ENCODE measurements at regions not wholly inside any gene's neighbourhood (a gene's known extent, or its start where the extent isn't known, plus 50 kb on each side); places are given as distances from the start of the nearest gene placed in this dataset.

DNA sequence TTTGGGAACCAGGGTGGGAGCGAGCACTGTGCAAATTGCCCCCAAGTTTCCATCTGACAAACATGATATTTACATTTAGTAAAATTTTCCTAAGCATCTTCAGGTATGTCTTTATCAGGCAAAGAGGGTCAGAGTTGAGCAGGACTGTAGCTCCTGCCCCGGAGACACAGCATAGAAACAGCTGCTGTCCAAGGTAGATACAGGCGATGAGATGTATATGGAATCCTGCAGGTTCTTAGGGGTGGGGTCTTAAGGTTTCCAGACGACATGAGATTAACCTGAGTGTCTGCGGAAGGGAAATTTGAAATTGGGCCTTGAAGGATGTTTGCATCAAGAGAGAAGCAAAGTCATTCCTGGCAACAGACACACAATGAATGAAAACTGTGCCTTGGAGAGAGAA is 998.8 kb downstream of the AACS start:
- TF ChIP-seq, protein P1, sequence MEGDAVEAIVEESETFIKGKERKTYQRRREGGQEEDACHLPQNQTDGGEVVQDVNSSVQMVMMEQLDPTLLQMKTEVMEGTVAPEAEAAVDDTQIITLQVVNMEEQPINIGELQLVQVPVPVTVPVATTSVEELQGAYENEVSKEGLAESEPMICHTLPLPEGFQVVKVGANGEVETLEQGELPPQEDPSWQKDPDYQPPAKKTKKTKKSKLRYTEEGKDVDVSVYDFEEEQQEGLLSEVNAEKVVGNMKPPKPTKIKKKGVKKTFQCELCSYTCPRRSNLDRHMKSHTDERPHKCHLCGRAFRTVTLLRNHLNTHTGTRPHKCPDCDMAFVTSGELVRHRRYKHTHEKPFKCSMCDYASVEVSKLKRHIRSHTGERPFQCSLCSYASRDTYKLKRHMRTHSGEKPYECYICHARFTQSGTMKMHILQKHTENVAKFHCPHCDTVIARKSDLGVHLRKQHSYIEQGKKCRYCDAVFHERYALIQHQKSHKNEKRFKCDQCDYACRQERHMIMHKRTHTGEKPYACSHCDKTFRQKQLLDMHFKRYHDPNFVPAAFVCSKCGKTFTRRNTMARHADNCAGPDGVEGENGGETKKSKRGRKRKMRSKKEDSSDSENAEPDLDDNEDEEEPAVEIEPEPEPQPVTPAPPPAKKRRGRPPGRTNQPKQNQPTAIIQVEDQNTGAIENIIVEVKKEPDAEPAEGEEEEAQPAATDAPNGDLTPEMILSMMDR (IDR thresholded peaks at IDR 0.05), result no peak
- TF ChIP-seq EZH2 (IDR thresholded peaks at IDR 0.05), result no peak
- no peak for TF ChIP-seq EZH2phosphoT487 (IDR thresholded peaks at IDR 0.05)
